GM13976 (cell line): ENCODE measurements at regions not wholly inside any gene's neighbourhood (a gene's known extent, or its start where the extent isn't known, plus 50 kb on each side); places are given as distances from the start of the nearest gene placed in this dataset.

Source experiments
- DNase-seq: peaks from one replicate; pipeline ENCODE4 v3.0.0; 2012; ENCODE audit warnings: low spot score
- in situ Hi-C: fragments of 300-500 bp; cut with MboI; formaldehyde crosslinking; loops from one replicate; pipeline ENCODE4 v1.12.0; 2022; ENCODE audit warnings: low sequenced_read_pairs, mixed read lengths, inconsistent platforms; ENCODE audit not compliant: unreplicated experiment
- TF ChIP-seq, protein P1 (sequence below): IDR thresholded peaks from 2 replicates; pipeline ENCODE4 v1.5.1; 2012; ENCODE audit warnings: borderline replicate concordance, mild to moderate bottlenecking; ENCODE audit not compliant: insufficient read depth; ENCODE audit errors: extremely low read depth, missing control alignments, control extremely low read depth

DNA sequence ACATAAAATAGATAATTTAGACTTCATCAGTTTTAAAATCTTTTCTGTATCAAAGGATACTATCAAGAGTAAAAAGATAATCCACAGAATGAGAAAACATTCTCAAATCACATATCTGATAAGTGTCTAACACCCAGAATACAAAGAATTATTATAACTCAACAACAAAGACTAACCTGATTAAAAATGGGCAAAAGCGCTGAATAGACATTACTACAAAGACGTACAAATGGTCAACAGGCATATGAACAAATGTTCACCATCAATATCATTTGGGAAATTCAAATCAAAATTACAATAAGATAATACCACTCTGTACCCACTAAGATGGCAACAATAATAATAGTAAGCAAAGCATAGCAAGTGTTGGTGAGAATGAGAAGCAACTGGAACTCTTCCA is 503.8 kb downstream of the CDH26 start:
- DNase-seq, result no peak
- in situ Hi-C loops, result no loop called here
- TF ChIP-seq, protein P1, sequence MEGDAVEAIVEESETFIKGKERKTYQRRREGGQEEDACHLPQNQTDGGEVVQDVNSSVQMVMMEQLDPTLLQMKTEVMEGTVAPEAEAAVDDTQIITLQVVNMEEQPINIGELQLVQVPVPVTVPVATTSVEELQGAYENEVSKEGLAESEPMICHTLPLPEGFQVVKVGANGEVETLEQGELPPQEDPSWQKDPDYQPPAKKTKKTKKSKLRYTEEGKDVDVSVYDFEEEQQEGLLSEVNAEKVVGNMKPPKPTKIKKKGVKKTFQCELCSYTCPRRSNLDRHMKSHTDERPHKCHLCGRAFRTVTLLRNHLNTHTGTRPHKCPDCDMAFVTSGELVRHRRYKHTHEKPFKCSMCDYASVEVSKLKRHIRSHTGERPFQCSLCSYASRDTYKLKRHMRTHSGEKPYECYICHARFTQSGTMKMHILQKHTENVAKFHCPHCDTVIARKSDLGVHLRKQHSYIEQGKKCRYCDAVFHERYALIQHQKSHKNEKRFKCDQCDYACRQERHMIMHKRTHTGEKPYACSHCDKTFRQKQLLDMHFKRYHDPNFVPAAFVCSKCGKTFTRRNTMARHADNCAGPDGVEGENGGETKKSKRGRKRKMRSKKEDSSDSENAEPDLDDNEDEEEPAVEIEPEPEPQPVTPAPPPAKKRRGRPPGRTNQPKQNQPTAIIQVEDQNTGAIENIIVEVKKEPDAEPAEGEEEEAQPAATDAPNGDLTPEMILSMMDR, result no peak

DNA sequence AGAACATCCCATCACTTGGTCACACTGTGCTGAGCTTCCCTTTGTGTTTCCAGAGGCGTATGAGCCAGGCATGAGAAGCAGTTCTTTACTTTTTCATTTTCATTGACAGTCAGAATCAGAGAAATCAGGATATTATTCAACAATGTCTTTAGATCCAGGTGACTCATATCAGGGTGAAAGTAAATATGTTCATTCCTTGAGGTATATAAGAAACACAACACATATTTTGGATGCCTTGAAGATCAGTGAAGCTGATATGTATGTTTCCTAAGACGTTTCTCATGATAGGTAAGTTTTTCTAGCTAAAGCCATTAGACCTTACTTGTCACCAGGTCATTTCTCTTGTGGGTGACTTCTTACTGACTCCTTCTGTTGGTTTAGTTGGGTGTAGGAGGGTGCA is 505.6 kb downstream of the CDH26 start:
- in situ Hi-C loops, result no loop called here
- TF ChIP-seq, protein P1, result no peak
- DNase-seq, result no peak

DNA sequence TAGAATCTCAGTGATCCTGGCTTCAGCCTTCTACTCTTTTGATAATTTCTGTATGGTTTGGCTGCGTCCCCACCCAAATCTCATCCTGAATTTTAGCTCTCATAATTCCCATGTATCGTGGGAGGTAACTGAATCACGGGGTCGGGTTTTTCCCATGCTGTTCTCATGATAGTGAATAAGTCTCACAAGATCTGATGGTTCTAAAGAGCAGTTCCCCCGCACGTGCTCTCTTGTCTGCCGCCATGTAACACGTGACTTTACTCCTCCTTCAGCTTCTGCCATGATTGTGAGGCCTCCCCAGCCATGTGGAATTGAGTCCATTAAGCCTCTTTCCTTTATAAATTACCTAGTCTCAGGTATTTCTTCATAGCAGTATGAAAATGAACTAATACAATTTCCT is 507.2 kb downstream of the CDH26 start:
- TF ChIP-seq, protein P1, result no peak
- DNase-seq, result no peak
- in situ Hi-C loops, result no loop called here

DNA sequence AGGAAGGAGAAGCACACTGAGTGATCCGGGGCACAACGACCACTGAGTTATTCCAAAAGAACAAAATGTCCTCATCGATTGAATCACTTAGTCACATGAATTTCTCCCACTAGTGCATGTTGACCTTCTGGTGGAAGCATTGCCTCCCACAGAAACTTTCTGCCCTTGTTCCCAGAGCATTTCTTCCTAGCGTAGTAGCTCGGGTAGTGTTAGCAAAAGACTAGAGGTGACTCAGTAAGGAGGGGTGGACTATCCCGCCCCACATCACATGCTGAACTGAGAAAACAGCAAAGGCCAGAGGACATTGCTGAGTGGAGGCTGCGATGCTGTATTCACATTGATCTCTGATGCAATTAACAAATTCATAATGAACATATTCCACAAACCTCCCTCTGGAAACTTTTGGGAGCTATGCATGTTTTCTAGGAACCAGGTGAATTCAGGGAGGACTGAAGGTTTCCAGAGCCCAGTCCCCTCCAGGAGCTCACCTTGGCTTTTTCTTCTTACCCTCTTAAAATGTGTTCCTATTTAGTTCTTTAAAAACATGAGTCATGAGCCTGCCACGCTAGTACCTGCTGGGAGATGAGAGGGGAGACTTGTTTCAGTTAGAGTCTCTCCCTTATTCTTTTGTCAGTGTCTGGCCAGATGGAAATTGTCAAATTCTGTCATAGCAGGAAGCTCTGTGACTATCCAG is 507.9 kb downstream of the CDH26 start:
- TF ChIP-seq, protein P1, result no peak
- no peak for DNase-seq
- in situ Hi-C loops, result no loop called here

DNA sequence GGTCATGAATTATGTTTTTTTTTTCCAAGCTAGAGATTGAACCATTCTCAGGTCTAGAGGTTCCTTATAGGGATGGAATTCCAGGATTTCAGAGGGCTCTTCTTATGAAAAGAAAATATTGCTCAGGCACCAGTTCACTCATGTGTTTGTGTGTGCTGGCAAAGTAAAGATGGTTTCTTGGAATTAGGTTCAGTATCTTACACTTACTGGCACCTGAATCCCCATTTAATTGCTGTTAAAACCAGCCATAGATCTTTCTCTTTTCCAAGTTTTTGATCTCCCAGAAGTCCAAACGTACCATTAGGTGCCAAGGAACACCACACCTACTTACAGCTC is 508.4 kb downstream of the CDH26 start:
- TF ChIP-seq, protein P1, result no peak
- in situ Hi-C loops, result no loop called here
- DNase-seq, result no peak

DNA sequence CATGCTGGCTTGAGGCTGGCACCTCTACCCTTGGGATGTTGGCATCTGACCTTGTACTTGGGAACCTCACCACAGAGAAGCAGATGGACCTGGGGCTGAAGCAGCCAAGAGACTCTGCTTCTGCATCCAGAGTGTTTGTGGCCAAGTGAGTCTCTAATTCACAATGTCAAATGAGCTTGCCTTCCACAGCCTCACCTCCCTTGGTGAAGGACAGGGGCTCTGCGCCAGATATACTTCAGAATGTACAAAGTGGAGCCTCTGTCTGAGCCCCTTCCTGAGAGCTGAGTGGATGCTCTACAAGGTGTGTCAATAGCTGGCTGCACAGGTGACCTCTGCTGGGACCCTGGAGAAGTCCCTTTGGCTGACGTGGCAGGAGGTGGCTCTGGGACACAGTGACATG is 508.9 kb downstream of the CDH26 start:
- no peak for DNase-seq
- in situ Hi-C loops, result no loop called here
- TF ChIP-seq, protein P1, result no peak

DNA sequence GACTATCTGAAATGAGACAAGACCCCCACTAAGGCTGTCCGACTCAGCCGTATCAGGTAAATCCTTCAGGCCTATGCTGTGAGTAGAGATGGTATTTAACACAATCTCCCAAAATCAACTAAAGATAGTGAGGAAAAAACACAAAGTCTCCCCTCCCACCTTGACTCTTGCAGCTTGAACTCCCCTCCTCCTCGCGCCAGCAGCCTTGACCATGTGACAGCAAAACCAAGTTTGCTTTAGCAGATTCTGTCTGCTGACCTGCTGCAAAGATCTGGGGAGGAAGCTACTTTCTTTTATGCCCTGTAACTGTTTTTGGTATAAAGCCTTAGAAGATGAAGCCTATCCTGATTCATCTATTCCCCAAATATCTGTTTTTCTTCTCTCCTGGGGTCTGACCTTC is 509.5 kb downstream of the CDH26 start:
- in situ Hi-C loops, result no loop called here
- DNase-seq, result no peak
- TF ChIP-seq, protein P1, result no peak
